H1 (cell line): ENCODE measurements at regions not wholly inside any gene's neighbourhood (a gene's known extent, or its start where the extent isn't known, plus 50 kb on each side); places are given as distances from the start of the nearest gene placed in this dataset.

Experiments used
- HDAC2 ChIP-seq, 2 experiments: fragments of 300-600 bp in 1 of 2; sonication (generic) in 1 of 2; IDR thresholded peaks; 2 replicates each; pipeline ENCODE4 v1.6.1; 2011 to 2012; ENCODE audit warnings: low read depth in 2 of 2, low read length in 2 of 2, mild to moderate bottlenecking in 2 of 2, moderate library complexity in 2 of 2, borderline replicate concordance in 1 of 2, inconsistent platforms in 1 of 2
- POLR2A ChIP-seq, 2 experiments: IDR thresholded peaks; 1 replicate in 1 of 2; 2 replicates in 1 of 2; pipeline ENCODE4 v1.6.1; 2011; ENCODE audit warnings: low read depth in 2 of 2, low read length in 2 of 2, mild to moderate bottlenecking in 2 of 2; ENCODE audit errors: control extremely low read depth in 1 of 2
- POLR2AphosphoS5 ChIP-seq: IDR thresholded peaks from 2 replicates; pipeline ENCODE4 v1.6.1; 2011; ENCODE audit warnings: low read depth, low read length
- SUZ12 ChIP-seq: fragments of 200-600 bp; sonication (generic); IDR thresholded peaks from 2 replicates; pipeline ENCODE4 v1.6.1; 2012; ENCODE audit warnings: mild to moderate bottlenecking, inconsistent platforms, low read length, moderate library complexity, mixed read lengths
- TEAD4 ChIP-seq: IDR thresholded peaks from 2 replicates; pipeline ENCODE4 v1.6.1; 2012; ENCODE audit warnings: low read depth, low read length, inconsistent platforms, mixed read lengths
- TF ChIP-seq, protein P1 (sequence below), 3 experiments: IDR thresholded peaks; 1 replicate in 2 of 3; 2 replicates in 1 of 3; pipeline versions ENCODE4 v1.5.1 to v1.6.1; 2011; ENCODE audit warnings: low read length in 3 of 3, mild to moderate bottlenecking in 3 of 3, inconsistent platforms in 2 of 3, low read depth in 1 of 3, moderate library complexity in 1 of 3; ENCODE audit not compliant: insufficient read depth in 1 of 3; ENCODE audit errors: control extremely low read depth in 1 of 3

DNA sequence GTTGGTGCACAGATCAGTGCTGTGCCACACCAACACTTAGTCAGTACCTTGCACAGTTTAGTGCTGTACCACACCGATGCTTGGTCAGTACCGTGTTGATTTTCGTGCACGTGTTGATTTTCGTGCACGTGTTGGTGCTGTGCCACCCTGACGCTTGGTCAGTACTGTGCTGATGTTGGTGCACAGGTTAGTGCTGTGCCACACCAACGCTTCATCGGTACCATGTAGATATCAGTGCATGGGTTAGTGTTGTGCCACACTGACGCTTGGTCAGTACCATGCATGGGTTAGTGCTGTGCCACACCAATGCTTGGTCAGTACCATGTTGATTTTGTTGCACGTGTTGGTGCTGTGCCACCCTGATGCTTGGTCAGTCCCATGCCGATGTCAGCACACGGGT is 103.5 kb downstream of the NPIPB11 start:
- TF ChIP-seq HDAC2 (IDR thresholded peaks at IDR 0.05; ENCODE audit: borderline replicate concordance in 1 of 2, low read depth in 2 of 2, low read length in 2 of 2) (no peak), TEAD4 (no peak), POLR2A (IDR thresholded peaks at IDR 0.05; ENCODE audit: control extremely low read depth in 1 of 2, low read depth in 2 of 2, low read length in 2 of 2) (no peak), SUZ12 (no peak), POLR2AphosphoS5 (no peak)
- TF ChIP-seq, protein P1, sequence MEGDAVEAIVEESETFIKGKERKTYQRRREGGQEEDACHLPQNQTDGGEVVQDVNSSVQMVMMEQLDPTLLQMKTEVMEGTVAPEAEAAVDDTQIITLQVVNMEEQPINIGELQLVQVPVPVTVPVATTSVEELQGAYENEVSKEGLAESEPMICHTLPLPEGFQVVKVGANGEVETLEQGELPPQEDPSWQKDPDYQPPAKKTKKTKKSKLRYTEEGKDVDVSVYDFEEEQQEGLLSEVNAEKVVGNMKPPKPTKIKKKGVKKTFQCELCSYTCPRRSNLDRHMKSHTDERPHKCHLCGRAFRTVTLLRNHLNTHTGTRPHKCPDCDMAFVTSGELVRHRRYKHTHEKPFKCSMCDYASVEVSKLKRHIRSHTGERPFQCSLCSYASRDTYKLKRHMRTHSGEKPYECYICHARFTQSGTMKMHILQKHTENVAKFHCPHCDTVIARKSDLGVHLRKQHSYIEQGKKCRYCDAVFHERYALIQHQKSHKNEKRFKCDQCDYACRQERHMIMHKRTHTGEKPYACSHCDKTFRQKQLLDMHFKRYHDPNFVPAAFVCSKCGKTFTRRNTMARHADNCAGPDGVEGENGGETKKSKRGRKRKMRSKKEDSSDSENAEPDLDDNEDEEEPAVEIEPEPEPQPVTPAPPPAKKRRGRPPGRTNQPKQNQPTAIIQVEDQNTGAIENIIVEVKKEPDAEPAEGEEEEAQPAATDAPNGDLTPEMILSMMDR (IDR thresholded peaks at IDR 0.05; ENCODE audit: control extremely low read depth in 1 of 3, insufficient read depth in 1 of 3, low read depth in 1 of 3, low read length in 3 of 3), result no peak
